HepG2 (cell line): ENCODE measurements at regions not wholly inside any gene's neighbourhood (a gene's known extent, or its start where the extent isn't known, plus 50 kb on each side); places are given as distances from the start of the nearest gene placed in this dataset.

Source experiments
- POLR2A ChIP-seq, 2 experiments: IDR thresholded peaks; 2 replicates each; pipeline ENCODE4 v1.6.1; 2011; ENCODE audit warnings: low read depth in 2 of 2, low read length in 2 of 2, mild to moderate bottlenecking in 1 of 2, moderate library complexity in 1 of 2; ENCODE audit not compliant: insufficient read depth in 1 of 2
- SETDB1 ChIP-seq: sonication (generic); formaldehyde crosslinking; IDR thresholded peaks from 2 replicates; pipeline ENCODE4 v1.5.1; 2020; ENCODE audit warnings: missing genetic modification reagents, mild to moderate bottlenecking, borderline replicate concordance
- TF ChIP-seq, protein P1 (sequence below): IDR thresholded peaks from 2 replicates; pipeline ENCODE4 v1.6.1; 2012; ENCODE audit warnings: inconsistent platforms

DNA sequence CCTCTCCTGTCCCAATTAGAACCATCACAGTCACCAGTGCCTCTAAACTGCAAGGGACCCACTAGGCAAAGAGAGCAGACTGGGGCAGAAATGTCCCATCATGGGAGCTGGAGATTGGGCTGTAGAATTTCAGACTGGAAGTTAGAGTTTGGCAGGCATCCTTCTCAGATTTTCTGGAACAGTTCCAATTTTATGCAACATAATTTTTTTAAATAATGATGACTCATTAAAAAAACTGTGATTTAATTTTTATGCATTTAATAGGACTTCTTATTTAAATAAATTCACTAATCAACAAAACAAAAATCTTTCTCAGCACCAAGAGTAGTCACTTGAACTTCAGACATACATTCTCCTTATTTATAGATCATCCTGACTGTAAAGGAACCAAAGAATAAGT lies 84.6 kb upstream of the SLC7A14 start:
- TF ChIP-seq SETDB1 (no peak), POLR2A (IDR thresholded peaks at IDR 0.05; ENCODE audit: insufficient read depth in 1 of 2, low read depth in 2 of 2, low read length in 2 of 2) (no peak)
- TF ChIP-seq, protein P1, sequence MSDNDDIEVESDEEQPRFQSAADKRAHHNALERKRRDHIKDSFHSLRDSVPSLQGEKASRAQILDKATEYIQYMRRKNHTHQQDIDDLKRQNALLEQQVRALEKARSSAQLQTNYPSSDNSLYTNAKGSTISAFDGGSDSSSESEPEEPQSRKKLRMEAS: no peak
